ENCODE measurements at regions not wholly inside any gene's neighbourhood (a gene's known extent, or its start where the extent isn't known, plus 50 kb on each side); places are given as distances from the start of the nearest gene placed in this dataset.

- no peak for DNase-seq (ENCODE audit: low read depth)
Measured at GRCh38 chr2:145185696-145186095, 665.8 kb upstream of the ZEB2 start.

- no peak for DNase-seq (ENCODE audit: low read depth)
Measured at GRCh38 chr2:145184741-145185651, 665.1 kb upstream of the ZEB2 start.

- no peak for DNase-seq (ENCODE audit: low read depth)
Measured at GRCh38 chr2:145169285-145169684, 649.4 kb upstream of the ZEB2 start.

GRCh38 chr2:145168091-145168490 lies 648.2 kb upstream of the ZEB2 start:
- no peak for DNase-seq (ENCODE audit: low read depth)

- DNase-seq (ENCODE audit: low read depth) = no peak
Measured at GRCh38 chr2:145166731-145167302, 646.9 kb upstream of the ZEB2 start.

GRCh38 chr2:145161656-145162055 lies 641.7 kb upstream of the ZEB2 start:
- no peak for DNase-seq (ENCODE audit: low read depth)

GRCh38 chr2:145160855-145161254 lies 640.9 kb upstream of the ZEB2 start:
- DNase-seq (ENCODE audit: low read depth) = no peak

GRCh38 chr2:145159676-145160075 lies 639.8 kb upstream of the ZEB2 start:
- DNase-seq (ENCODE audit: low read depth) = no peak

- no peak for DNase-seq (ENCODE audit: low read depth)
Measured at GRCh38 chr2:145157741-145158591, 638.0 kb upstream of the ZEB2 start.

GRCh38 chr2:145157036-145157675 lies 637.2 kb upstream of the ZEB2 start:
- DNase-seq (ENCODE audit: low read depth) = no peak

- no peak for DNase-seq (ENCODE audit: low read depth)
Measured at GRCh38 chr2:145156199-145156598, 636.3 kb upstream of the ZEB2 start.

- DNase-seq (ENCODE audit: low read depth) = no peak
Measured at GRCh38 chr2:145155196-145155595, 635.3 kb upstream of the ZEB2 start.

- DNase-seq (ENCODE audit: low read depth) = no peak
Measured at GRCh38 chr2:145154731-145155130, 634.8 kb upstream of the ZEB2 start.

GRCh38 chr2:145146691-145147090 lies 626.8 kb upstream of the ZEB2 start:
- no peak for DNase-seq (ENCODE audit: low read depth)

- DNase-seq (ENCODE audit: low read depth) = no peak
Measured at GRCh38 chr2:145144131-145144728, 624.3 kb upstream of the ZEB2 start.

GRCh38 chr2:145141981-145142380 lies 622.1 kb upstream of the ZEB2 start:
- no peak for DNase-seq (ENCODE audit: low read depth)

- DNase-seq (ENCODE audit: low read depth) = no peak
Measured at GRCh38 chr2:145140658-145141057, 620.7 kb upstream of the ZEB2 start.

- DNase-seq (ENCODE audit: low read depth) = no peak
Measured at GRCh38 chr2:145138626-145139025, 618.7 kb upstream of the ZEB2 start.

GRCh38 chr2:145137901-145138300 lies 618.0 kb upstream of the ZEB2 start:
- DNase-seq (ENCODE audit: low read depth) = no peak

GRCh38 chr2:145137211-145137610 lies 617.3 kb upstream of the ZEB2 start:
- DNase-seq (ENCODE audit: low read depth) = no peak

- DNase-seq (ENCODE audit: low read depth) = no peak
Measured at GRCh38 chr2:145136702-145137101, 616.8 kb upstream of the ZEB2 start.

GRCh38 chr2:145126146-145126545 lies 606.2 kb upstream of the ZEB2 start:
- DNase-seq (ENCODE audit: low read depth) = no peak

Measured in stimulated activated CD8-positive, alpha-beta memory T cell treated with anti-CD3 and anti-CD28 coated beads, Interleukin-4, amount 100 ng/mL, for 24 hours (primary cell).